ENCODE measurements at regions not wholly inside any gene's neighbourhood (a gene's known extent, or its start where the extent isn't known, plus 50 kb on each side); places are given as distances from the start of the nearest gene placed in this dataset.

DNA sequence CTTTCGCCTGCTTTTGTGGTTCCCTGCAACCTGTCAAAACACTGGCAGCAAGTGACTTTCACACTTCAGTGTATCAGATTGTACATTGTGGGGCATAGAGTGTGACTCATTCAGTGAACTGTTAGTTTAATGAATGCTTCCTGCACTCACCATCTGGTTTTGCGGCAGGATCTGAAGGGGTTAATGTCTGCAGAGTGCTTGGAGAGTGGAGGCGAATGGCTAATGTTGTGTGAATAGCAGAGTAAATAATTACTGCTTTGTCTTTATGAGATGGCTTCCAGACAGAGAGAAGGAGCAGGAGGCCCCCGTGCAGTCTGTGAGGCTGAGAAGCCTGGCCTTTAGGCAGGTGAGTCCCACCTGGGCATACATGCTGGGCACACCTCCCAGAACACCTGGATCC, 454.3 kb upstream of the KIRREL3 start:
- TF ChIP-seq, protein P1, sequence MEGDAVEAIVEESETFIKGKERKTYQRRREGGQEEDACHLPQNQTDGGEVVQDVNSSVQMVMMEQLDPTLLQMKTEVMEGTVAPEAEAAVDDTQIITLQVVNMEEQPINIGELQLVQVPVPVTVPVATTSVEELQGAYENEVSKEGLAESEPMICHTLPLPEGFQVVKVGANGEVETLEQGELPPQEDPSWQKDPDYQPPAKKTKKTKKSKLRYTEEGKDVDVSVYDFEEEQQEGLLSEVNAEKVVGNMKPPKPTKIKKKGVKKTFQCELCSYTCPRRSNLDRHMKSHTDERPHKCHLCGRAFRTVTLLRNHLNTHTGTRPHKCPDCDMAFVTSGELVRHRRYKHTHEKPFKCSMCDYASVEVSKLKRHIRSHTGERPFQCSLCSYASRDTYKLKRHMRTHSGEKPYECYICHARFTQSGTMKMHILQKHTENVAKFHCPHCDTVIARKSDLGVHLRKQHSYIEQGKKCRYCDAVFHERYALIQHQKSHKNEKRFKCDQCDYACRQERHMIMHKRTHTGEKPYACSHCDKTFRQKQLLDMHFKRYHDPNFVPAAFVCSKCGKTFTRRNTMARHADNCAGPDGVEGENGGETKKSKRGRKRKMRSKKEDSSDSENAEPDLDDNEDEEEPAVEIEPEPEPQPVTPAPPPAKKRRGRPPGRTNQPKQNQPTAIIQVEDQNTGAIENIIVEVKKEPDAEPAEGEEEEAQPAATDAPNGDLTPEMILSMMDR (IDR thresholded peaks at IDR 0.05), result no peak
- no peak for TF ChIP-seq EZH2 (IDR thresholded peaks at IDR 0.05; ENCODE audit: borderline replicate concordance, insufficient read depth, low read depth, low read length, poor library complexity, severe bottlenecking)

All from B cell (primary cell).